ENCODE measurements at regions not wholly inside any gene's neighbourhood (a gene's known extent, or its start where the extent isn't known, plus 50 kb on each side); places are given as distances from the start of the nearest gene placed in this dataset.

GRCh38 chr2:128940378-128940777 lies 621.7 kb upstream of the HS6ST1 start:
- ATAC-seq (ENCODE audit: low read depth), result no peak
- no peak for TF ChIP-seq CTCF (IDR thresholded peaks at IDR 0.05; ENCODE audit: poor library complexity, severe bottlenecking)
- no peaks in the 10 kb centered on the region for H3K4me1 ChIP-seq (ENCODE audit: insufficient read depth, poor library complexity, severe bottlenecking)

DNA sequence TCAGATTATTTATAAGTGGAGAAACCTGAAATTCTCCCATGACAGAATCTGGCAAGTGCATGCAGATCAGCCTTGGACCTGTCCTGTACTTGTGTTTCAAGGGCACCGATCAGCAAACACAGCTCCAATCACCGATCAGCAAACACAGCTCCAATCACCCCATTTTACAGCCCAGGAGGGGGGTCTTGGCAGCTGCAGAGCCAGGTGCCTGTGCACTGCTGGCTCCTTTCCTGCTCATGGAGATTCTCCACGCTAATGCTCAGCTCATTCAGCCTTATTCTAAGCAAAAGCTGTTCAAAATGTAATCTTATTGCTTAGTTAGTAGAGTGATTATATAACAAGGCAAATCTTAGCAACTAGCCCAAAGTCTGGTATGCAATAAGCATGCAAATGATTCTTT lies 623.1 kb upstream of the HS6ST1 start:
- no peak overlapping the region for H3K27ac ChIP-seq (ENCODE audit: poor library complexity, severe bottlenecking)
- DNase-seq (ENCODE audit: low spot score), result no peak
- no peak for TF ChIP-seq CTCF (IDR thresholded peaks at IDR 0.05; ENCODE audit: poor library complexity, severe bottlenecking)
- ATAC-seq (ENCODE audit: low read depth), result no peak
- H3K9me3 ChIP-seq (ENCODE audit: severe bottlenecking), result no peaks in the 10 kb centered on the region
- no peaks in the 10 kb centered on the region for H3K36me3 ChIP-seq (ENCODE audit: low read depth)
- no peaks in the 10 kb centered on the region for H3K4me1 ChIP-seq (ENCODE audit: insufficient read depth, poor library complexity, severe bottlenecking)
- H3K27me3 ChIP-seq (ENCODE audit: insufficient read depth, poor library complexity, severe bottlenecking), result no peaks in the 10 kb centered on the region
- H3K4me3 ChIP-seq (ENCODE audit: severe bottlenecking), result no peak overlapping the region

More at GRCh38 chr2:128940378-128940777, 621.7 kb upstream of the HS6ST1 start:
- H3K4me3 ChIP-seq (ENCODE audit: severe bottlenecking), result no peak overlapping the region
- H3K27me3 ChIP-seq (ENCODE audit: insufficient read depth, poor library complexity, severe bottlenecking), result no peaks in the 10 kb centered on the region
- no peaks in the 10 kb centered on the region for H3K9me3 ChIP-seq (ENCODE audit: severe bottlenecking)
- no peaks in the 10 kb centered on the region for H3K36me3 ChIP-seq (ENCODE audit: low read depth)
- no peak for DNase-seq (ENCODE audit: low spot score)
- H3K27ac ChIP-seq (ENCODE audit: poor library complexity, severe bottlenecking), result no peak overlapping the region

DNA sequence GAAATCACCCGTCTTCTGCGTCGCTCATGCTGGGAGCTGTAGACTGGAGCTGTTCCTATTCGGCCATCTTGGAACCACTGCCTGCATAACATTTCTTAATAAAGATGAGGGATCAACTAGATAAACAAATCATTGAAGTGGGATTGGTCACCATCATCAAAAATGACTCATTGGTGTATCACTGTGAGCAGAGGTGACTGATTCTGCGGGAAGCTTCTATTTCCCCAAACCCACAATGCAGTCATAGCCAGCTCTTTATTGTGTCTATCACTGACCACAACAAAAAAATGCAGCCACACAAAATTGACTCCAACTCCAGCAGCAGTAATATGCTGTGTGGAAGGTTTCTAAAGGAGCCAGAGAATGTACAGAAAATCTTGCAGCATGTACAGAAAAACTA lies 630.7 kb upstream of the HS6ST1 start:
- no peak for DNase-seq (ENCODE audit: low spot score)
- no peak for TF ChIP-seq CTCF (IDR thresholded peaks at IDR 0.05; ENCODE audit: poor library complexity, severe bottlenecking)

GRCh38 chr2:128950758-128951157 lies 632.1 kb upstream of the HS6ST1 start:
- Histone ChIP-seq H3K27ac (ENCODE audit: poor library complexity, severe bottlenecking) (no peak overlapping the region), H3K9me3 (ENCODE audit: severe bottlenecking) (no peaks in the 10 kb centered on the region), H3K4me1 (ENCODE audit: insufficient read depth, poor library complexity, severe bottlenecking) (no peaks in the 10 kb centered on the region), H3K36me3 (ENCODE audit: low read depth) (no peaks in the 10 kb centered on the region), H3K4me3 (ENCODE audit: severe bottlenecking) (no peak overlapping the region), H3K27me3 (ENCODE audit: insufficient read depth, poor library complexity, severe bottlenecking) (no peaks in the 10 kb centered on the region)
- TF ChIP-seq CTCF (IDR thresholded peaks at IDR 0.05; ENCODE audit: poor library complexity, severe bottlenecking), result no peak
- DNase-seq (ENCODE audit: low spot score) (no peak), ATAC-seq (ENCODE audit: low read depth) (no peak)

More for the DNA sequence above, 630.7 kb upstream of the HS6ST1 start:
- peak; percentile 35; the same call in 2 of the 3 replicates for ATAC-seq (ENCODE audit: low read depth)
- no peak overlapping the region for H3K4me3 ChIP-seq (ENCODE audit: severe bottlenecking)
- no peaks in the 10 kb centered on the region for H3K27me3 ChIP-seq (ENCODE audit: insufficient read depth, poor library complexity, severe bottlenecking)
- no peak overlapping the region for H3K27ac ChIP-seq (ENCODE audit: poor library complexity, severe bottlenecking)
- H3K4me1 ChIP-seq (ENCODE audit: insufficient read depth, poor library complexity, severe bottlenecking), result no peaks in the 10 kb centered on the region
- H3K36me3 ChIP-seq (ENCODE audit: low read depth), result no peaks in the 10 kb centered on the region
- no peaks in the 10 kb centered on the region for H3K9me3 ChIP-seq (ENCODE audit: severe bottlenecking)

DNA sequence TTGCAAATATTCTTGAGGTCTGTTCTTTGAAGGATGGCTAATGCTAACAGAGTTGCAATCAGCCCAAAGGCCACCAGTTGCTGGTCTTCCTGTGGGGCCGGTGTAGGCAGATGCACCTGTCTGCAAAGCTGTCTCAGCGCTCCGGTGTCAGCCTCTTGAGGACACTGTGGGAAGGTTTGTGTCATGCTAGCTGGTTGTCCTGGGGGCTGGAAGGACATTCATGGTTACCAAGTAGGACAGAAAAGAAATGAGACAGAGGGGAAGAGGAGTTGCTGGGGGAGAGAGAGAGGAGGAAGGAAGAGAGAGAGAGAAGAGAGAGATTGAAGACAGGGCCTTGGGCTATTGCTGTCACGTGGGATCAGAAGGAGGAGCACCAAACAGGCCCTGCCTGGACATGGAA lies 639.6 kb upstream of the HS6ST1 start:
- ATAC-seq (ENCODE audit: low read depth) (no peak), DNase-seq (ENCODE audit: low spot score) (no peak)
- Histone ChIP-seq H3K27me3 (ENCODE audit: insufficient read depth, poor library complexity, severe bottlenecking) (no peaks in the 10 kb centered on the region), H3K9me3 (ENCODE audit: severe bottlenecking) (peaks cover 3% of the 10 kb centered on the region), H3K36me3 (ENCODE audit: low read depth) (no peaks in the 10 kb centered on the region), H3K4me1 (ENCODE audit: insufficient read depth, poor library complexity, severe bottlenecking) (no peaks in the 10 kb centered on the region), H3K27ac (ENCODE audit: poor library complexity, severe bottlenecking) (no peak overlapping the region), H3K4me3 (ENCODE audit: severe bottlenecking) (no peak overlapping the region)
- TF ChIP-seq CTCF (IDR thresholded peaks at IDR 0.05; ENCODE audit: poor library complexity, severe bottlenecking), result no peak
